AG04450 (cell line): ENCODE measurements at regions not wholly inside any gene's neighbourhood (a gene's known extent, or its start where the extent isn't known, plus 50 kb on each side); places are given as distances from the start of the nearest gene placed in this dataset.

Experiments
- CTCF ChIA-PET: fragments of 300-600, 350-600 bp; formaldehyde crosslinking; extraction: SDS; loops from one replicate; lab custom pipeline; 2022; ENCODE audit warnings: antibody characterized with exemption, inconsistent platforms; lab: Charles Lee
- POLR2A ChIA-PET: fragments of 350-600 bp; formaldehyde crosslinking; extraction: SDS; loops from one replicate; lab custom pipeline; 2021; ENCODE audit warnings: antibody characterized with exemption, inconsistent platforms; lab: Yijun Ruan, JAX
- DNase-seq: peaks from one replicate; pipeline ENCODE4 v3.0.0-alpha.2; 2011; ENCODE audit warnings: low read depth, low spot score
- H3K27ac ChIP-seq: one replicate; pipeline ENCODE4 v1.5.1; 2012; ENCODE audit warnings: low read depth, low read length, control low read depth
- H3K27me3 ChIP-seq: one replicate; pipeline ENCODE4 v1.6.0; 2012; ENCODE audit warnings: low read length; ENCODE audit not compliant: control insufficient read depth, insufficient read depth
- H3K4me3 ChIP-seq: 2 replicates; pipeline ENCODE4 v1.5.1; 2011; ENCODE audit warnings: mild to moderate bottlenecking, low read depth, low read length, control low read depth
- H3K9me3 ChIP-seq: 2 replicates; pipeline ENCODE4 v1.5.1; 2012; ENCODE audit warnings: low read length; ENCODE audit not compliant: control insufficient read depth, insufficient read depth
- CTCF ChIP-seq: IDR thresholded peaks from 2 replicates; pipeline ENCODE4 v1.5.1; 2011; ENCODE audit warnings: low read depth, low read length, control low read depth, inconsistent platforms

GRCh38 chr16:9185381-9185780, 93.9 kb downstream of the HAPSTR1 start:
- no peak for DNase-seq
- Histone ChIP-seq H3K9me3 (no peaks in the 10 kb centered on the region; the same call in 1 of the 2 replicates), H3K4me3 (no peak overlapping the region), H3K27me3 (no peaks in the 10 kb centered on the region), H3K27ac (no peak overlapping the region)
- ChIA-PET CTCF (no interaction called here), POLR2A (interaction anchor here (0.5 kb wide), 1 partner anchor 385 kb away, joined by 7 read pairs; no protein-coding TSS in a partner anchor)
- TF ChIP-seq CTCF = no peak

GRCh38 chr16:9186061-9186460, 94.6 kb downstream of the HAPSTR1 start:
- POLR2A ChIA-PET = no interaction called here
- TF ChIP-seq CTCF = no peak
- Histone ChIP-seq H3K9me3 (no peaks in the 10 kb centered on the region; the same call in 1 of the 2 replicates), H3K27ac (no peak overlapping the region), H3K27me3 (no peaks in the 10 kb centered on the region), H3K4me3 (no peak overlapping the region)
- CTCF ChIA-PET = no interaction called here
- no peak for DNase-seq

- TF ChIP-seq CTCF = no peak
- CTCF ChIA-PET = no interaction called here
- Histone ChIP-seq H3K4me3 (no peak overlapping the region), H3K27ac (no peak overlapping the region), H3K9me3 (no peaks in the 10 kb centered on the region; the same call in 1 of the 2 replicates), H3K27me3 (no peaks in the 10 kb centered on the region)
- POLR2A ChIA-PET = no interaction called here
- no peak for DNase-seq
Observed at GRCh38 chr16:9188721-9189120, 97.3 kb downstream of the HAPSTR1 start.

GRCh38 chr16:9191274-9191850, 99.9 kb downstream of the HAPSTR1 start:
- CTCF ChIA-PET = no interaction called here
- Histone ChIP-seq H3K4me3 (no peak overlapping the region), H3K27ac (no peak overlapping the region), H3K9me3 (no peaks in the 10 kb centered on the region), H3K27me3 (no peaks in the 10 kb centered on the region)
- DNase-seq = no peak
- POLR2A ChIA-PET = no interaction called here
- no peak for TF ChIP-seq CTCF

GRCh38 chr16:9192746-9193145, 101.3 kb downstream of the HAPSTR1 start:
- Histone ChIP-seq H3K9me3 (no peaks in the 10 kb centered on the region), H3K27me3 (no peaks in the 10 kb centered on the region), H3K4me3 (no peak overlapping the region), H3K27ac (no peak overlapping the region)
- no peak for DNase-seq
- ChIA-PET POLR2A (no interaction called here), CTCF (interaction anchor here (0.7 kb wide), 1 partner anchor 34 kb away, joined by 4 read pairs; no protein-coding TSS in a partner anchor)
- no peak for TF ChIP-seq CTCF
